Panc1 (cell line): ENCODE measurements at regions not wholly inside any gene's neighbourhood (a gene's known extent, or its start where the extent isn't known, plus 50 kb on each side); places are given as distances from the start of the nearest gene placed in this dataset.

Experiments
- ATAC-seq: fragments of 200-7000 bp; cut with Tn5 transposase; 2 replicates; pipeline ENCODE4 v1.9.1; 2020; ENCODE audit warnings: mild to moderate bottlenecking, moderate library complexity
- BruUV-seq: library from RNA; stranded (reverse); fragments of 400-500 nt; replicated peaks from 2 replicates; lab custom pipeline; 2021; lab: Mats Ljungman, UMichigan
- CTCF ChIA-PET: fragments of 300-600 bp; sonication (Branson Sonifier 250); formaldehyde crosslinking; loops from one replicate; lab custom pipeline; 2022; ENCODE audit warnings: antibody characterized with exemption; lab: Charles Lee
- POLR2A ChIA-PET: fragments of 300-600 bp; sonication (Branson Sonifier 250); formaldehyde crosslinking; loops from one replicate; lab custom pipeline; 2022; ENCODE audit warnings: antibody characterized with exemption; lab: Charles Lee
- DNase-seq: peaks from one replicate; pipeline ENCODE4 v3.0.0-alpha.2; 2010; ENCODE audit warnings: low read depth, low spot score
- H3K27ac ChIP-seq: 2 replicates; pipeline ENCODE4 v1.5.1; 2011; ENCODE audit warnings: mild to moderate bottlenecking, low read length, inconsistent platforms
- H3K27me3 ChIP-seq: fragments of 200-500 bp; sonication (Bioruptor generic); 2 replicates; pipeline ENCODE4 v1.6.0; 2014; ENCODE audit warnings: low read length, inconsistent platforms; ENCODE audit not compliant: control insufficient read depth, insufficient read depth
- H3K36me3 ChIP-seq: fragments of 200-500 bp; sonication (Bioruptor generic); 2 replicates; pipeline ENCODE4 v1.5.1; 2014; ENCODE audit warnings: inconsistent platforms, mild to moderate bottlenecking, low read length, moderate library complexity; ENCODE audit not compliant: control insufficient read depth, insufficient read depth
- H3K4me1 ChIP-seq: 2 replicates; pipeline ENCODE4 v1.5.1; 2011; ENCODE audit warnings: inconsistent platforms, mild to moderate bottlenecking, low read length, moderate library complexity; ENCODE audit not compliant: control insufficient read depth, insufficient read depth
- H3K4me3 ChIP-seq, 2 experiments: 2 replicates each; pipeline ENCODE4 v1.5.1; 2011 to 2012; ENCODE audit warnings: low read depth in 2 of 2, low read length in 2 of 2, mild to moderate bottlenecking in 2 of 2, inconsistent platforms in 1 of 2, moderate library complexity in 1 of 2
- H3K9me3 ChIP-seq: fragments of 200-500 bp; sonication (Bioruptor generic); 2 replicates; pipeline ENCODE4 v1.5.1; 2014; ENCODE audit warnings: low read depth, mild to moderate bottlenecking, inconsistent platforms, low read length, moderate library complexity; ENCODE audit not compliant: control insufficient read depth, insufficient read depth
- CTCF ChIP-seq: fragments of 450-650 bp; IDR thresholded peaks from 2 replicates; pipeline ENCODE4 v1.5.1; 2017; ENCODE audit warnings: mild to moderate bottlenecking
- POLR2AphosphoS5 ChIP-seq: IDR thresholded peaks from 2 replicates; pipeline ENCODE4 v1.6.1; 2012; ENCODE audit warnings: mild to moderate bottlenecking, low read depth, low read length, moderate library complexity
- REST ChIP-seq, 2 experiments: IDR thresholded peaks; 2 replicates each; pipeline ENCODE4 v1.6.1; 2011 to 2012; ENCODE audit warnings: low read depth in 2 of 2, control low read depth in 1 of 2, low read length in 1 of 2, mild to moderate bottlenecking in 1 of 2, moderate library complexity in 1 of 2; ENCODE audit not compliant: insufficient read depth in 1 of 2
- SIN3A ChIP-seq: IDR thresholded peaks from 2 replicates; pipeline ENCODE4 v1.6.1; 2012; ENCODE audit warnings: low read depth, mild to moderate bottlenecking, low read length, moderate library complexity, borderline replicate concordance; ENCODE audit not compliant: insufficient read depth
- TCF7L2 ChIP-seq: IDR thresholded peaks from 2 replicates; pipeline ENCODE4 v1.6.1; 2011; ENCODE audit warnings: mild to moderate bottlenecking, low read depth, low read length, inconsistent platforms
- in situ Hi-C: cut with HindIII; loops from 2 replicates; pipeline ENCODE4 v1.10.0; 2016; ENCODE audit warnings: low sequenced_read_pairs, low pct_unique_long_range_greater_than_20kb
- intact Hi-C: fragments of 100-400 bp; cut with micrococcal nuclease; formaldehyde crosslinking; loops from one replicate; pipeline ENCODE4 v1.10.0; 2022; ENCODE audit not compliant: unreplicated experiment

GRCh38 chr14:60589442-60589841 lies 59.8 kb downstream of the SIX1 start:
- DNase-seq, result no peak
- BruUV-seq, result no TSS peak
- CTCF ChIA-PET, result no interaction called here

GRCh38 chr14:60590991-60591414 lies 58.3 kb downstream of the SIX1 start:
- H3K9me3 ChIP-seq, result no peaks in the 10 kb centered on the region
- H3K36me3 ChIP-seq, result no peaks in the 10 kb centered on the region
- no peak overlapping the region for H3K27ac ChIP-seq
- no peak for ATAC-seq
- in situ Hi-C loops (no loop called here), intact Hi-C loops (no loop called here)
- CTCF ChIA-PET, result interaction anchor here (0.7 kb wide), 1 partner anchor 282 kb away, joined by 7 read pairs; no protein-coding TSS in a partner anchor
- no peak for DNase-seq
- H3K27me3 ChIP-seq, result no peaks in the 10 kb centered on the region
- POLR2A ChIA-PET, result interaction anchor here (0.6 kb wide), 1 partner anchor 16 kb away, joined by 3 read pairs; no protein-coding TSS in a partner anchor
- no peak for TF ChIP-seq SIN3A
- no peak for TF ChIP-seq CTCF
- no peak for TF ChIP-seq TCF7L2
- no peak for TF ChIP-seq POLR2AphosphoS5
- TF ChIP-seq REST (IDR thresholded peaks at IDR 0.05; ENCODE audit: insufficient read depth in 1 of 2, low read depth in 2 of 2, low read length in 1 of 2), result no peak
- H3K4me1 ChIP-seq, result no peaks in the 10 kb centered on the region
- BruUV-seq, result no TSS peak
- H3K4me3 ChIP-seq, result no peak overlapping the region

More at GRCh38 chr14:60589442-60589841, 59.8 kb downstream of the SIX1 start:
- TF ChIP-seq SIN3A (no peak), CTCF (no peak), POLR2AphosphoS5 (no peak), REST (IDR thresholded peaks at IDR 0.05; ENCODE audit: insufficient read depth in 1 of 2, low read depth in 2 of 2, low read length in 1 of 2) (no peak), TCF7L2 (no peak)
- ATAC-seq, result no peak
- Histone ChIP-seq H3K27ac (no peak overlapping the region), H3K4me3 (no peak overlapping the region), H3K27me3 (no peaks in the 10 kb centered on the region), H3K4me1 (no peaks in the 10 kb centered on the region), H3K9me3 (no peaks in the 10 kb centered on the region), H3K36me3 (no peaks in the 10 kb centered on the region)
- intact Hi-C loops (no loop called here), in situ Hi-C loops (no loop called here)
- POLR2A ChIA-PET, result interaction anchor here (0.7 kb wide), 1 partner anchor 508 kb away, joined by 3 read pairs; no protein-coding TSS in a partner anchor
